GM18868 (cell line): ENCODE measurements at regions not wholly inside any gene's neighbourhood (a gene's known extent, or its start where the extent isn't known, plus 50 kb on each side); places are given as distances from the start of the nearest gene placed in this dataset.
"Not testable (repeated sequence)": the region's sequence is repeated elsewhere in the genome, so short reads cannot be mapped to it uniquely, and the experiment has no call there.

Experiments used
- ATAC-seq: cut with Tn5 transposase; IDR thresholded peaks from one replicate; pipeline ENCODE4 v1.9.1; 2021; ENCODE audit warnings: mild to moderate bottlenecking, moderate library complexity; ENCODE audit not compliant: unreplicated experiment

- ATAC-seq: no peak
Measured at GRCh38 chr3:6622260-6622659, 238.7 kb upstream of the GRM7 start.

- no peak for ATAC-seq
Measured at GRCh38 chr3:6622712-6623111, 238.2 kb upstream of the GRM7 start.

- ATAC-seq: no peak
Measured at GRCh38 chr3:6631376-6631775, 229.5 kb upstream of the GRM7 start.

- ATAC-seq: no peak
Measured at GRCh38 chr3:6640907-6641306, 220.0 kb upstream of the GRM7 start.

GRCh38 chr3:6644070-6644929 lies 216.6 kb upstream of the GRM7 start:
- peak; percentile 73 for ATAC-seq

- ATAC-seq: no peak
Measured at GRCh38 chr3:6654670-6655069, 206.2 kb upstream of the GRM7 start.

GRCh38 chr3:6655275-6655674 lies 205.6 kb upstream of the GRM7 start:
- ATAC-seq: no peak

GRCh38 chr3:6657591-6657990 lies 203.3 kb upstream of the GRM7 start:
- ATAC-seq: no peak

GRCh38 chr3:6667354-6667753 lies 193.6 kb upstream of the GRM7 start:
- ATAC-seq: no peak

GRCh38 chr3:6671363-6671762 lies 189.6 kb upstream of the GRM7 start:
- no peak for ATAC-seq

GRCh38 chr3:6679510-6679909 lies 181.4 kb upstream of the GRM7 start:
- ATAC-seq: peak; percentile 56

GRCh38 chr3:6680119-6680806 lies 180.7 kb upstream of the GRM7 start:
- peak; percentile 89 for ATAC-seq

- ATAC-seq: no peak
Measured at GRCh38 chr3:6697285-6697684, 163.6 kb upstream of the GRM7 start.

- ATAC-seq: peak; percentile 93
Measured at GRCh38 chr3:6697722-6698121, 163.2 kb upstream of the GRM7 start.

GRCh38 chr3:6704817-6705216 lies 156.1 kb upstream of the GRM7 start:
- ATAC-seq: not testable (repeated sequence)

GRCh38 chr3:6706777-6707176 lies 154.1 kb upstream of the GRM7 start:
- ATAC-seq: no peak

GRCh38 chr3:6709178-6709577 lies 151.7 kb upstream of the GRM7 start:
- ATAC-seq: no peak

- no peak for ATAC-seq
Measured at GRCh38 chr3:6714962-6715361, 146.0 kb upstream of the GRM7 start.

- no peak for ATAC-seq
Measured at GRCh38 chr3:6716420-6716819, 144.5 kb upstream of the GRM7 start.

GRCh38 chr3:6717026-6717943 lies 143.6 kb upstream of the GRM7 start:
- peak; percentile 92 for ATAC-seq

GRCh38 chr3:6719999-6720398 lies 140.9 kb upstream of the GRM7 start:
- ATAC-seq: no peak
